ENCODE measurements at regions not wholly inside any gene's neighbourhood (a gene's known extent, or its start where the extent isn't known, plus 50 kb on each side); places are given as distances from the start of the nearest gene placed in this dataset.
A peak's percentile ranks its signal among the peaks of the same experiment; 100 is the strongest.
"Not testable (repeated sequence)": the region's sequence is repeated elsewhere in the genome, so short reads cannot be mapped to it uniquely, and the experiment has no call there.

- no peak for DNase-seq
- intact Hi-C loops (cut with micrococcal nuclease; ENCODE audit: unreplicated experiment) = no loop called here
- Mint-ChIP-seq H3K4me3 (ENCODE audit: low read depth, unreplicated experiment) (no peak overlapping the region), H3K27ac (ENCODE audit: unreplicated experiment) (no peak overlapping the region), H3K9me3 (ENCODE audit: low read depth, unreplicated experiment) (no peaks in the 10 kb centered on the region), H3K4me1 (ENCODE audit: low read depth, unreplicated experiment) (peaks cover 9% of the 10 kb centered on the region), H3K27me3 (ENCODE audit: unreplicated experiment) (no peaks in the 10 kb centered on the region), H3K36me3 (ENCODE audit: insufficient read depth, unreplicated experiment) (no peaks in the 10 kb centered on the region)
- TF ChIP-seq CTCF (IDR thresholded peaks at IDR 0.05; ENCODE audit: unreplicated experiment) = no peak
- CTCF ChIA-PET = no interaction called here
- no TSS peak for BruUV-seq (replicated peaks)
Measured at GRCh38 chr5:127192836-127193338, 97.7 kb upstream of the MEGF10 start.

DNA sequence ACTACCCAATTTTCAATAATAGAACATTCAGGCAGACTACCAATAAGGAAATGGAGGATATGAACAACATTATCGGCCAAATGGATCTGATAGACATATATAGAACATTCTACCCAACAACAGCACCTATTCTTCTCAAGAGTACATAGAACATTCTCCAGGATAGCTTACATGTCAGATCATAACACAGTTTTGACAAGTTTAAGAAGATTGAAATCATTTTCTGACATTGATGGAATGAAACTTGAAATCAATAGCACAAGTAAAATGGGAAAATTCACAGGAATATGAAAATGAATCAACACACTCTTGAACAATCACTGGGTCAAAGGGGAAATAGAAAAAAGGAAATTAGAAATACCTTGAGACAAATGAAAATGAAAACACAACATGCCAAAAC, 94.6 kb upstream of the MEGF10 start:
- Mint-ChIP-seq H3K27me3 (ENCODE audit: unreplicated experiment) (no peaks in the 10 kb centered on the region), H3K36me3 (ENCODE audit: insufficient read depth, unreplicated experiment) (no peaks in the 10 kb centered on the region), H3K4me1 (ENCODE audit: low read depth, unreplicated experiment) (peaks cover 9% of the 10 kb centered on the region), H3K4me3 (ENCODE audit: low read depth, unreplicated experiment) (no peak overlapping the region), H3K9me3 (ENCODE audit: low read depth, unreplicated experiment) (peaks cover 9% of the 10 kb centered on the region), H3K27ac (ENCODE audit: unreplicated experiment) (no peak overlapping the region)
- no peak for DNase-seq
- no peak for TF ChIP-seq CTCF (IDR thresholded peaks at IDR 0.05; ENCODE audit: unreplicated experiment)
- BruUV-seq (replicated peaks) = no TSS peak
- CTCF ChIA-PET = no interaction called here
- intact Hi-C loops (cut with micrococcal nuclease; ENCODE audit: unreplicated experiment) = no loop called here

GRCh38 chr5:127197402-127198167, 93.0 kb upstream of the MEGF10 start:
- BruUV-seq (replicated peaks); H3K4me1 Mint-ChIP-seq (ENCODE audit: low read depth, unreplicated experiment); DNase-seq; H3K9me3 Mint-ChIP-seq (ENCODE audit: low read depth, unreplicated experiment); H3K27me3 Mint-ChIP-seq (ENCODE audit: unreplicated experiment); H3K36me3 Mint-ChIP-seq (ENCODE audit: insufficient read depth, unreplicated experiment); H3K27ac Mint-ChIP-seq (ENCODE audit: unreplicated experiment); H3K4me3 Mint-ChIP-seq (ENCODE audit: low read depth, unreplicated experiment); intact Hi-C loops (cut with micrococcal nuclease; ENCODE audit: unreplicated experiment): not testable (repeated sequence)
- CTCF ChIA-PET = interaction anchor here (0.6 kb wide), 1 partner anchor 417 kb away, joined by 3 read pairs; no protein-coding TSS in a partner anchor

DNA sequence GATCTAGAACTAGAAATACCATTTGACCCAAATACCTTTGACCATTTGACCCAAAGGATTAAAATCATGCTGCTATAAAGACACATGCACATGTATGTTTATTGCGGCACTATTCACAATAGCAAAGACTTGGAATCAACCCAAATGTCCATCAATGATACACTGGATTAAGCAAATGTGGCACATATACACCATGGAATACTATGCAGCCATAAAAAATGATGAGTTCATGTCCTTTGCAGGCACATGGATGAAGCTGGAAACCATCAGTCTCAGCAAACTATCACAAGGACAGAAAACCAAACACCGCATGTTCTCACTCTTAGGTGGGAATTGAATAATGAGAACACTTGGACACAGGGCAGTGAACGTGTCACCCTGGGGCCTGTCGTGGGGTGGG, 87.9 kb upstream of the MEGF10 start:
- H3K36me3 Mint-ChIP-seq (ENCODE audit: insufficient read depth, unreplicated experiment); intact Hi-C loops (cut with micrococcal nuclease; ENCODE audit: unreplicated experiment); H3K27ac Mint-ChIP-seq (ENCODE audit: unreplicated experiment); H3K9me3 Mint-ChIP-seq (ENCODE audit: low read depth, unreplicated experiment); CTCF ChIA-PET; H3K27me3 Mint-ChIP-seq (ENCODE audit: unreplicated experiment); DNase-seq; BruUV-seq (replicated peaks); H3K4me3 Mint-ChIP-seq (ENCODE audit: low read depth, unreplicated experiment): not testable (repeated sequence)
- peaks cover 43% of the 10 kb centered on the region for H3K4me1 Mint-ChIP-seq (ENCODE audit: low read depth, unreplicated experiment)

DNA sequence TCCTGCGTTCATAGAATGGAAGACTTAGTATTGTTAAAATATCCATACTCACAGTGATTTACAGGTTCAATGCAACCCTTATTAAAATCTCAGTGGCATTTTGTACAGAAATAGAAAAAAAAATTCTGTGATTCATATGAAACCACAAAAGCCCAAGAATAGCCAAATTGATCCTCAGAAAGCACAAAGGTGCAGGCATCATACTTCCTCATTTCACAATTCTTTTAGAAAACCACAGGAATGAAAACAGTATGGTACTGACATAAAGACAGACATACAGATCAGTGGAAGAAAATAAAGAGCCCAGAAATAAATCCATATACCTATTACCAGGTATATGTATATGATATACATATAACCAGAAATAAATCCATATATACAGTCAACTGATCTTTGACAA, 86.8 kb upstream of the MEGF10 start:
- Mint-ChIP-seq H3K27ac (ENCODE audit: unreplicated experiment) (peak overlapping the region; percentile 74), H3K9me3 (ENCODE audit: low read depth, unreplicated experiment) (peaks cover 6% of the 10 kb centered on the region), H3K4me1 (ENCODE audit: low read depth, unreplicated experiment) (peaks cover 44% of the 10 kb centered on the region), H3K4me3 (ENCODE audit: low read depth, unreplicated experiment) (no peak overlapping the region), H3K36me3 (ENCODE audit: insufficient read depth, unreplicated experiment) (peaks cover 8% of the 10 kb centered on the region), H3K27me3 (ENCODE audit: unreplicated experiment) (no peaks in the 10 kb centered on the region)
- no peak for TF ChIP-seq CTCF (IDR thresholded peaks at IDR 0.05; ENCODE audit: unreplicated experiment)
- peak; percentile 26 for DNase-seq
- BruUV-seq (replicated peaks) = no TSS peak
- CTCF ChIA-PET = no interaction called here
- intact Hi-C loops (cut with micrococcal nuclease; ENCODE audit: unreplicated experiment) = no loop called here

Data from Calu3 (cell line).